Spleen (tissue), 11 donors: ENCODE measurements at regions not wholly inside any gene's neighbourhood (a gene's known extent, or its start where the extent isn't known, plus 50 kb on each side); places are given as distances from the start of the nearest gene placed in this dataset.
"Not testable (repeated sequence)": the region's sequence is repeated elsewhere in the genome, so short reads cannot be mapped to it uniquely, and the experiment has no call there.

Experiments
- DNase-seq: peaks from one replicate; pipeline ENCODE4 v3.0.0-alpha.2; 2020
- H3K27ac ChIP-seq, 8 donors: fragments of 200-600 bp; sonication (generic) in 7 of 8; 1 replicate in 4 of 8; 2 replicates in 4 of 8; pipeline versions ENCODE4 v1.5.0 to v1.8.0; 2016 to 2021; ENCODE audit warnings: inconsistent platforms in 4 of 8, mild to moderate bottlenecking in 4 of 8, moderate library complexity in 1 of 8
- H3K27me3 ChIP-seq, 7 donors: fragments of 200-600 bp; sonication (generic) in 6 of 7; replicated peaks in 1 of 7; 1 replicate in 4 of 7; 2 replicates in 3 of 7; pipeline versions ENCODE4 v1.5.0 to v1.8.0; 2016 to 2021; ENCODE audit warnings: inconsistent platforms in 3 of 7, mild to moderate bottlenecking in 1 of 7
- H3K36me3 ChIP-seq, 6 donors: fragments of 200-600 bp; sonication (generic) in 5 of 6; 1 replicate in 4 of 6; 2 replicates in 2 of 6; pipeline versions ENCODE4 v1.5.0 to v1.8.0; 2016 to 2021; ENCODE audit warnings: inconsistent platforms in 2 of 6
- H3K4me1 ChIP-seq, 6 donors: fragments of 200-600 bp; sonication (generic) in 5 of 6; 1 replicate in 3 of 6; 2 replicates in 3 of 6; pipeline versions ENCODE4 v1.5.0 to v1.8.0; 2016 to 2021; ENCODE audit warnings: inconsistent platforms in 3 of 6
- H3K4me3 ChIP-seq, 8 donors: fragments of 200-600 bp; sonication (generic) in 7 of 8; 1 replicate in 4 of 8; 2 replicates in 4 of 8; pipeline versions ENCODE4 v1.5.0 to v1.8.0; 2016 to 2021; ENCODE audit warnings: inconsistent platforms in 4 of 8, mild to moderate bottlenecking in 4 of 8, moderate library complexity in 2 of 8
- H3K9me3 ChIP-seq, 8 donors: fragments of 200-600 bp; sonication (generic) in 7 of 8; 1 replicate in 4 of 8; 2 replicates in 4 of 8; pipeline versions ENCODE4 v1.5.0 to v1.8.0; 2016 to 2021; ENCODE audit warnings: inconsistent platforms in 4 of 8
- POLR2A ChIP-seq, 3 donors: fragments of 450-650 bp; IDR thresholded peaks; one replicate each; pipeline ENCODE4 v1.5.1; 2017; ENCODE audit warnings: antibody characterized with exemption in 3 of 3, mild to moderate bottlenecking in 1 of 3
- POLR2AphosphoS5 ChIP-seq, 3 donors: sonication (generic); formaldehyde crosslinking; IDR thresholded peaks; one replicate each; pipeline ENCODE4 v1.5.1; 2017; ENCODE audit warnings: antibody characterized with exemption in 3 of 3
- WGBS, 5 donors: extraction: QIAGEN DNeasy Blood & Tissue Kit in 3 of 5; methylation state at CpG; one replicate each; pipeline versions ENCODE4 v1.1.5 to v1.1.7; 2013 to 2018; 5-methylcytosine and 5-hydroxymethylcytosine counted together
- intact Hi-C: fragments of 100-400 bp; cut with DNase I; formaldehyde crosslinking; loops from one replicate; pipeline ENCODE4 v1.15.0; 2023; ENCODE audit warnings: low total_unique reads
- TF ChIP-seq, protein P1 (sequence below), 11 experiments: fragments of 200-600 bp in 7 of 11; fragments of 450-650 bp in 4 of 11; sonication (generic) in 4 of 11; IDR thresholded peaks in 8 of 11; conservative IDR thresholded peaks in 3 of 11; 1 replicate in 7 of 11; 2 replicates in 4 of 11; pipeline versions ENCODE4 v1.4.0 to v1.8.0; 2016 to 2021; ENCODE audit warnings: antibody characterized with exemption in 11 of 11, inconsistent platforms in 4 of 11, mild to moderate bottlenecking in 1 of 11
- donor health status: healthy with polysubstance abuse.
- donor health status: DM: no; HTN: no; CAD: no; lungs with moderate emphysema.
- donor health status: DM: no; HTN: no; CAD: no.
- donor health status: Bipolar disorder and iron deficiency.
- donor health status: healthy.
- donor health status: DM: no; HTN: no; CAD: no.
- donor health status: DM: yes; HTN: yes; CAD: no.

- Histone ChIP-seq H3K4me1 (peaks cover 0 to 6% (median 2%) of the 10 kb centered on the region in 6 donors), H3K27me3 (no peaks in the 10 kb centered on the region), H3K36me3 (no peaks in the 10 kb centered on the region), H3K9me3 (no peaks in the 10 kb centered on the region), H3K27ac (no peak overlapping the region), H3K4me3 (no peak overlapping the region)
- TF ChIP-seq POLR2A (IDR thresholded peaks at IDR 0.05) (no peak), POLR2AphosphoS5 (IDR thresholded peaks at IDR 0.05) (no peak)
- TF ChIP-seq, protein P1, sequence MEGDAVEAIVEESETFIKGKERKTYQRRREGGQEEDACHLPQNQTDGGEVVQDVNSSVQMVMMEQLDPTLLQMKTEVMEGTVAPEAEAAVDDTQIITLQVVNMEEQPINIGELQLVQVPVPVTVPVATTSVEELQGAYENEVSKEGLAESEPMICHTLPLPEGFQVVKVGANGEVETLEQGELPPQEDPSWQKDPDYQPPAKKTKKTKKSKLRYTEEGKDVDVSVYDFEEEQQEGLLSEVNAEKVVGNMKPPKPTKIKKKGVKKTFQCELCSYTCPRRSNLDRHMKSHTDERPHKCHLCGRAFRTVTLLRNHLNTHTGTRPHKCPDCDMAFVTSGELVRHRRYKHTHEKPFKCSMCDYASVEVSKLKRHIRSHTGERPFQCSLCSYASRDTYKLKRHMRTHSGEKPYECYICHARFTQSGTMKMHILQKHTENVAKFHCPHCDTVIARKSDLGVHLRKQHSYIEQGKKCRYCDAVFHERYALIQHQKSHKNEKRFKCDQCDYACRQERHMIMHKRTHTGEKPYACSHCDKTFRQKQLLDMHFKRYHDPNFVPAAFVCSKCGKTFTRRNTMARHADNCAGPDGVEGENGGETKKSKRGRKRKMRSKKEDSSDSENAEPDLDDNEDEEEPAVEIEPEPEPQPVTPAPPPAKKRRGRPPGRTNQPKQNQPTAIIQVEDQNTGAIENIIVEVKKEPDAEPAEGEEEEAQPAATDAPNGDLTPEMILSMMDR (IDR thresholded peaks at IDR 0.05 in 8 of 11, conservative IDR thresholded peaks at IDR 0.05 in 3 of 11), result no peak
- 87 to 98% (median 97%) methylated on average over 3 of the region's 3 CpGs for WGBS, 5 donors
- intact Hi-C loops, result no loop called here
- DNase-seq, result no peak
These were observed 124.6 kb upstream of the ZEB2 start for GRCh38 chr2:144644549-144644948.

DNA sequence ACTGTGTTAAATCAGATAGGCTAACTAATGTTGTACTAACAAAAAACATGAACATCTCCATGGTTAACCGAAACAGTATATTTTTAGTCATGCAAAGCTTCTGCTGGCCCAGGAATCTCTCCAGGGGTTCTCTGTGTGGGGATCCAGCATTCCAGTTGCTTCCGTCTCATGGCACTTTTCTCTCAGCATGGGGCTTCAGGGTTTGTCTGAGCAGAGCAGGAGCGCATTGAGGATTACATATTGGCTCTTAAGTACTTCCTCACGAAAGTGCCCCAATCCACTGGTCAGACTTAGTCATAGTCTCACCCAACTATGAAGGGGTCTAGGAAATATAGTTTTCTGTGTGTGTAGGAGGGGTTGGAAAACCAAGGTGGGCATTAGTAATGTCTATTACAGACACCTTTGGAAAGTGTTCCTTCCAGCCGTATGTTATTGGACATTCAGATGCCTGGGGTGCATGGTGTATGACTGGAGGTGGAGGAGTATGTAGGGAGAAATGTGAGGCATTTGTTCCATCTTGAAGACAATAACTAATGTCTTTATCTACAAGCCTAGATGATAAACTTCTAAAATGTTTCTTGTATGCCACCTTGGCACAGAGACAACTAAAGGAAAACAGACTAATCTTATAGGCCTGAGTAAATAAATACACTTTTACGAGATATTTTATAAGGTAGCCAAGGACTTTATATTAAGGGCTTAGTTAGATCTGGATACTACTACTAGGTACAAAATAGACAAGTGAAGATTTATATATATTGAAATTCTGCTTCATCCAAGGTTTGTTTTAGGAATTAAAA, 123.8 kb upstream of the ZEB2 start:
- TF ChIP-seq, protein P1 (IDR thresholded peaks at IDR 0.05 in 8 of 11, conservative IDR thresholded peaks at IDR 0.05 in 3 of 11), result no peak
- TF ChIP-seq POLR2AphosphoS5 (IDR thresholded peaks at IDR 0.05) (no peak), POLR2A (IDR thresholded peaks at IDR 0.05) (no peak)
- Histone ChIP-seq H3K36me3 (no peaks in the 10 kb centered on the region), H3K27ac (no peak overlapping the region), H3K27me3 (no peaks in the 10 kb centered on the region), H3K9me3 (no peaks in the 10 kb centered on the region), H3K4me3 (no peak overlapping the region), H3K4me1 (peaks cover 0 to 6% (median 2%) of the 10 kb centered on the region in 6 donors)
- DNase-seq, result no peak
- intact Hi-C loops, result no loop called here
- WGBS, 5 donors, result 91 to 99% (median 95%) methylated on average over 6 of the region's 6 CpGs

- Histone ChIP-seq H3K9me3 (no peaks in the 10 kb centered on the region), H3K36me3 (no peaks in the 10 kb centered on the region), H3K4me1 (peaks cover 0 to 6% (median 2%) of the 10 kb centered on the region in 6 donors), H3K27me3 (no peaks in the 10 kb centered on the region), H3K4me3 (no peak overlapping the region), H3K27ac (no peak overlapping the region)
- WGBS, 5 donors, result 90 to 94% (median 91%) methylated on average over 2 of the region's 2 CpGs
- intact Hi-C loops, result no loop called here
- TF ChIP-seq, protein P1 (IDR thresholded peaks at IDR 0.05 in 8 of 11, conservative IDR thresholded peaks at IDR 0.05 in 3 of 11), result no peak
- no peak for TF ChIP-seq POLR2A (IDR thresholded peaks at IDR 0.05)
- TF ChIP-seq POLR2AphosphoS5 (IDR thresholded peaks at IDR 0.05), result no peak
- DNase-seq, result no peak
These were observed 122.9 kb upstream of the ZEB2 start for GRCh38 chr2:144642856-144643255.

DNA sequence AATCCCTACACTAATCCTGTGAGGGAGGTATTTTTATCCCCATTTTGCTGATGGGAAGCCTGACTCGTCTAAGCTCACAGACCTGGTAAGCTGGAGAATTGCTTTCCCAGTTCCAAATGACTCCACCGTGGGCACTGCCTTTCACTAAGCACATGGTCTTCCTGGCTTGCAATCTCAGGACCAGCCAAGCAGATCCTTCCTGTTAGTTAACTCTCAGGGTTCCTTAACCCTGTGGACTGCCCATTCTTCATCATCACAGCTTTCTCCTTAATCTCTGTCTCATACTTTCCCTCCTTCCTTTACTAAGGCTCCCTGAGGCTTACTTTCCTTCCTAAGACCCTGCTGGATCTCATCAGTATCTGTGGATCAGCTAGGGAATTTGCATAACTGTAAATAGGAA, 122.2 kb upstream of the ZEB2 start:
- Histone ChIP-seq H3K27ac (no peak overlapping the region), H3K4me1 (peaks cover 0 to 6% (median 2%) of the 10 kb centered on the region in 6 donors), H3K4me3 (no peak overlapping the region), H3K27me3 (no peaks in the 10 kb centered on the region), H3K9me3 (peaks cover 0 to 2% (median 0%) of the 10 kb centered on the region in 8 donors), H3K36me3 (no peaks in the 10 kb centered on the region)
- intact Hi-C loops, result no loop called here
- DNase-seq, result no peak
- 29 to 39% (median 34%) methylated on average over 2 of the region's 2 CpGs for WGBS, 5 donors
- no peak for TF ChIP-seq POLR2A (IDR thresholded peaks at IDR 0.05)
- no peak for TF ChIP-seq POLR2AphosphoS5 (IDR thresholded peaks at IDR 0.05)
- TF ChIP-seq, protein P1 (IDR thresholded peaks at IDR 0.05 in 8 of 11, conservative IDR thresholded peaks at IDR 0.05 in 3 of 11), result no peak

GRCh38 chr2:144638250-144638649, 118.3 kb upstream of the ZEB2 start:
- WGBS, 5 donors, result 86 to 100% (median 89%) methylated on average over 4 of the region's 4 CpGs; no CpG with 5 or more reads in 1 of the 5 donors

GRCh38 chr2:144636860-144637259, 116.9 kb upstream of the ZEB2 start:
- H3K27me3 ChIP-seq, H3K4me1 ChIP-seq, DNase-seq, H3K36me3 ChIP-seq, H3K4me3 ChIP-seq, H3K27ac ChIP-seq, intact Hi-C loops: not testable (repeated sequence)
- H3K9me3 ChIP-seq, result peaks cover 0 to 24% (median 16%) of the 10 kb centered on the region in 8 donors
- 38 to 65% (median 63%) methylated on average over 1 of the region's 1 CpG for WGBS, 5 donors

More at GRCh38 chr2:144638250-144638649, 118.3 kb upstream of the ZEB2 start:
- H3K27me3 ChIP-seq, H3K4me1 ChIP-seq, H3K36me3 ChIP-seq, H3K4me3 ChIP-seq, DNase-seq, H3K27ac ChIP-seq, intact Hi-C loops: not testable (repeated sequence)
- peaks cover 0 to 24% (median 16%) of the 10 kb centered on the region in 8 donors for H3K9me3 ChIP-seq
